ENCODE measurements at regions not wholly inside any gene's neighbourhood (a gene's known extent, or its start where the extent isn't known, plus 50 kb on each side); places are given as distances from the start of the nearest gene placed in this dataset.

- Histone ChIP-seq H3K4me3 (replicated peaks in 1 of 2; ENCODE audit: low read depth in 1 of 2, low read length in 2 of 2) (no peak overlapping the region), H3K36me3 (ENCODE audit: control insufficient read depth in 1 of 2, insufficient read depth in 2 of 2, low read length in 2 of 2) (no peaks in the 10 kb centered on the region), H2AFZ (ENCODE audit: low read depth, low read length, poor library complexity, severe bottlenecking) (no peak overlapping the region), H3K9ac (ENCODE audit: low read length) (no peak overlapping the region), H3K79me2 (ENCODE audit: insufficient read depth, low read length) (no peaks in the 10 kb centered on the region), H3K9me2 (ENCODE audit: insufficient read depth) (no peaks in the 10 kb centered on the region), H3K4me2 (ENCODE audit: low read length) (no peak overlapping the region), H3K4me1 (ENCODE audit: control insufficient read depth in 1 of 2, insufficient read depth in 2 of 2, low read length in 2 of 2) (no peaks in the 10 kb centered on the region), H3K9me3 (ENCODE audit: control insufficient read depth in 1 of 2, insufficient read depth in 1 of 2, low read depth in 1 of 2, low read length in 2 of 2) (no peaks in the 10 kb centered on the region), H4K20me1 (ENCODE audit: insufficient read depth) (no peaks in the 10 kb centered on the region), H3K27ac (ENCODE audit: low read depth, low read length) (no peak overlapping the region), H3K27me3 (ENCODE audit: insufficient read depth, low read length) (no peaks in the 10 kb centered on the region)
- ChIA-PET CTCF (no interaction called here), RAD21 (ENCODE audit: low non-redundant PET in 1 of 2, low total read pairs in 2 of 2, uncharacterized antibody in 2 of 2, unreplicated experiment in 2 of 2) (no interaction called here), POLR2A (no interaction called here)
- no peak for TF ChIP-seq CBX3 (IDR thresholded peaks at IDR 0.05; ENCODE audit: low read depth)
- no peak for TF ChIP-seq SIN3A (IDR thresholded peaks at IDR 0.05; ENCODE audit: low read depth)
- TF ChIP-seq ZBTB33 (IDR thresholded peaks at IDR 0.05; ENCODE audit: extremely low read depth, insufficient replicate concordance, low read length), result no peak
- no peak for TF ChIP-seq EGR1 (IDR thresholded peaks at IDR 0.05; ENCODE audit: low read depth)
- TF ChIP-seq JUND (IDR thresholded peaks at IDR 0.05), result no peak
- TF ChIP-seq REST (IDR thresholded peaks at IDR 0.05; ENCODE audit: low read depth), result no peak
- no peak for TF ChIP-seq POLR2A (IDR thresholded peaks at IDR 0.05; ENCODE audit: borderline replicate concordance, extremely low read depth, insufficient read depth, insufficient read length)
- no TSS peak for BruUV-seq (replicated peaks)
- ATAC-seq (no peak), DNase-seq (ENCODE audit: low read depth, low spot score) (no peak)
- intact Hi-C loops (cut with micrococcal nuclease), result no loop called here
These were observed 624.9 kb downstream of the NPHP4 start for GRCh38 chr1:5367306-5367705.

Measured in HCT116 (cell line).